HepG2 (cell line): ENCODE measurements at regions not wholly inside any gene's neighbourhood (a gene's known extent, or its start where the extent isn't known, plus 50 kb on each side); places are given as distances from the start of the nearest gene placed in this dataset.

Source experiments
- CTCF ChIP-seq: sonication (generic); formaldehyde crosslinking; IDR thresholded peaks from 2 replicates; pipeline ENCODE4 v1.5.0; 2020; ENCODE audit warnings: mild to moderate bottlenecking, missing genetic modification reagents, moderate library complexity
- ESRRA ChIP-seq: sonication (generic); formaldehyde crosslinking; IDR thresholded peaks from 2 replicates; pipeline ENCODE4 v1.5.1; 2020; ENCODE audit warnings: mild to moderate bottlenecking, low read depth, missing genetic modification reagents
- GABPA ChIP-seq, 2 experiments: IDR thresholded peaks; 2 replicates each; pipeline ENCODE4 v1.6.1; 2011 to 2016; ENCODE audit warnings: low read depth in 2 of 2, low read length in 1 of 2, missing biosample characterization in 1 of 2, missing genetic modification characterization in 1 of 2
- KDM5B ChIP-seq: sonication (generic); formaldehyde crosslinking; IDR thresholded peaks from 2 replicates; pipeline ENCODE4 v1.4.0; 2020; ENCODE audit warnings: missing genetic modification reagents, mild to moderate bottlenecking, borderline replicate concordance
- KLF6 ChIP-seq: IDR thresholded peaks from 2 replicates; pipeline ENCODE4 v1.8.0; 2016; ENCODE audit warnings: missing biosample characterization, missing genetic modification reagents
- LBX2 ChIP-seq: sonication (generic); formaldehyde crosslinking; IDR thresholded peaks from 2 replicates; pipeline ENCODE4 v1.5.0; 2020; ENCODE audit warnings: missing genetic modification reagents, mild to moderate bottlenecking, borderline replicate concordance
- SMARCC2 ChIP-seq: fragments of 450-650 bp; IDR thresholded peaks from 2 replicates; pipeline ENCODE4 v1.6.1; 2017; ENCODE audit warnings: antibody characterized with exemption, mild to moderate bottlenecking
- USF2 ChIP-seq, 2 experiments: sonication (generic) in 1 of 2; formaldehyde crosslinking in 1 of 2; IDR thresholded peaks; 2 replicates each; pipeline versions ENCODE4 v1.5.1 to v1.6.1; 2011 to 2020; ENCODE audit warnings: borderline replicate concordance in 1 of 2, low read depth in 1 of 2, low read length in 1 of 2, mild to moderate bottlenecking in 1 of 2, missing genetic modification reagents in 1 of 2, moderate library complexity in 1 of 2
- ZFP36L1 ChIP-seq: sonication (generic); formaldehyde crosslinking; IDR thresholded peaks from 2 replicates; pipeline ENCODE4 v1.8.0; 2022; ENCODE audit warnings: mild to moderate bottlenecking, missing genetic modification reagents, moderate library complexity
- ZNF512 ChIP-seq: sonication (generic); formaldehyde crosslinking; IDR thresholded peaks from 2 replicates; pipeline ENCODE4 v1.4.0; 2020; ENCODE audit warnings: mild to moderate bottlenecking, missing genetic modification reagents
- ZNF674 ChIP-seq: sonication (generic); formaldehyde crosslinking; IDR thresholded peaks from 2 replicates; pipeline ENCODE4 v1.5.0; 2020; ENCODE audit warnings: low read depth, mild to moderate bottlenecking, missing genetic modification reagents

- TF ChIP-seq CTCF (CRISPR knock-in tag) (no peak), KDM5B (CRISPR knock-in tag) (no peak), ZNF674 (CRISPR knock-in tag) (no peak), KLF6 (CRISPR knock-in tag) (no peak), GABPA (IDR thresholded peaks at IDR 0.05; ENCODE audit: low read depth, low read length) (no peak), GABPA (CRISPR knock-in tag; IDR thresholded peaks at IDR 0.05; ENCODE audit: low read depth) (no peak), ESRRA (CRISPR knock-in tag) (no peak), SMARCC2 (no peak), ZNF512 (no peak), USF2 (IDR thresholded peaks at IDR 0.05; ENCODE audit: low read depth, low read length) (no peak), USF2 (CRISPR knock-in tag; IDR thresholded peaks at IDR 0.05; ENCODE audit: borderline replicate concordance) (no peak), LBX2 (CRISPR knock-in tag) (no peak), ZFP36L1 (CRISPR knock-in tag) (no peak)
These were observed 529.4 kb upstream of the AGTR1 start for GRCh38 chr3:148168347-148168746.
